Activated CD8-positive, alpha-beta memory T cell treated with anti-CD3 and anti-CD28 coated beads for 36 hours (primary cell): ENCODE measurements at regions not wholly inside any gene's neighbourhood (a gene's known extent, or its start where the extent isn't known, plus 50 kb on each side); places are given as distances from the start of the nearest gene placed in this dataset.

Source experiments
- CTCF ChIA-PET: fragments of 350-600 bp; sonication (Branson Sonifier 250); formaldehyde crosslinking; loops from one replicate; lab custom pipeline; 2021; ENCODE audit warnings: antibody characterized with exemption; lab: Charles Lee
- POLR2A ChIA-PET: fragments of 350-600 bp; sonication (Branson Sonifier 250); formaldehyde crosslinking; loops from one replicate; lab custom pipeline; 2021; ENCODE audit warnings: antibody characterized with exemption; lab: Charles Lee

GRCh38 chr20:22507240-22507961 lies 77.0 kb downstream of the FOXA2 start:
- CTCF ChIA-PET: no interaction called here
- POLR2A ChIA-PET: no interaction called here

DNA sequence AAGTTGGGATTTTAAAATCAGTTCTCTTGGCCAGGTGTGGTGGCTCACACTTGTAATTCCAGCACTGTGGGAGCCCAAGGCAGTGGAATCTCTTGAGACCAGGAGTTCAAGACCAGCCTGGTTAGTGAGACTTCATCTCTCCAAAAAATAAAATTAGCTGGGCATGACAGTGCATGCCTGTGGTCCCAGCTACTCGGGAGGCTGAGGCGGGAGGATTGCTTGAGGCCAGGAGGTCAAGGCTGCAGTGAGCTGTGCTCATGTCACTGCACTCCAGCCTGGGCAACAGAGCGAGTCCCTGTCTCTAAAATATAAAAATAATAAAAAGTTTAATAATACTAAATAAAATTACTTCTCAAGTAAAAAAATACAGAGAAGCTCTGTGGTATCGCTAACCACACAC lies 77.5 kb downstream of the FOXA2 start:
- CTCF ChIA-PET: no interaction called here
- POLR2A ChIA-PET: no interaction called here

GRCh38 chr20:22504829-22505377 lies 79.5 kb downstream of the FOXA2 start:
- CTCF ChIA-PET: interaction anchor here (0.6 kb wide), 1 partner anchor 31 kb away, joined by 3 read pairs; no protein-coding TSS in a partner anchor
- POLR2A ChIA-PET: no interaction called here

DNA sequence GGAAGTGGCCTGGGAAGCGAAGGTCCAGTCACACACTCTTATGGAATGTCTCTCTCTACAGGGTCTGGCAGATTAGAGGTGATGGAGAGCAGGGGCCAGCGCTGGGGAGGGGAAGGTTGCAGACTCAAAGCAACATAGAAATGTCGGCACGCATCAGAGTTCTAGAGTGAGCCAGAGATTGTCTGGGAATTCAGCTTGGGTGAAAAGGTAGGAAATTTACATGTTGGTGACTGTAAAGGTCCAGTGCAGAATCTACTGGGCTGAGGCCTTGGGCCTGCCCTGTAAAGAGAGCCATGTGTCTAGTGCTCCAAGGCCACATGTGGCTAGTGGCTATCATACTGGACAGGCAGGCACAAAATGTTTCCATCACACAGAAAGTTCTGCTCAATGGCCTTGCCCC lies 80.8 kb downstream of the FOXA2 start:
- CTCF ChIA-PET: no interaction called here
- POLR2A ChIA-PET: no interaction called here

- ChIA-PET POLR2A (no interaction called here), CTCF (no interaction called here)
Measured at GRCh38 chr20:22502731-22503191, 81.6 kb downstream of the FOXA2 start.

DNA sequence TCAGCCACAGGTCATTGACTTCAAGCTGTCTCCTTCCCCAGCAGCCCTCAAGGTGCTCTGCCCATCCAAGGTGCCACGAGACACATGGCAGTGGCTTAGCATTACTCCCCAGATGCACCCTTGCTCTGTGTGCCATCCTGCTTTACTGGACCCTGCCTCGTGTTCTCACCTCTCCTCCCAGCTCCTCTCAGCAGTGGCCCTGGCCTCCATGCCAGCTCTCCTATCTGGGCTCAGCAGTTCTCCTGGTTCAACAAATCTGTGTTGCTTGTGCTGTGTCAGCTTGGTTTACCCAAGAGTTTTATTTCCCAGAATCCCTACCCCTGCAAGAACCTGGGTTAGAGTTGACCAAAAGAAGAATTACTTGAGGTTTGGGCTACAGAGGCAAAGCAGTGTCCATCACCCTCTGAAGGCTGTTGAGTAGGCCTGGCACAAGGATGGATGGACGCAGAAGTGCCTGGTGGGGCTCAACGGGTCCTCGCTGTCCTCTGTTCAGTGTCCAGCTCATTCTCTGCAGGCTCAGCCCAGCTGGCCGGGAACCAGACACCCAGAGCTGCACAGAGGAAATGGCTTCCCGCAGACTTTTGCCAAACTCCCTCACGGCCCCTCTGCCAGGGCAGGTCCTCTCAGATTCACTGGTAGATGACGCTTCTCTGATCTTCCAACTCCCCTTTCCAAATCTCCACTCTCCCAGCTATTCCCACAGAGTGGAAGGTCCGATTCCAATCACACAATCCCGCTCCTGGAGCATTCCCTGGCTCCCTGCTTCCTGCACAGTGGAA lies 82.6 kb downstream of the FOXA2 start:
- ChIA-PET CTCF (no interaction called here), POLR2A (no interaction called here)

DNA sequence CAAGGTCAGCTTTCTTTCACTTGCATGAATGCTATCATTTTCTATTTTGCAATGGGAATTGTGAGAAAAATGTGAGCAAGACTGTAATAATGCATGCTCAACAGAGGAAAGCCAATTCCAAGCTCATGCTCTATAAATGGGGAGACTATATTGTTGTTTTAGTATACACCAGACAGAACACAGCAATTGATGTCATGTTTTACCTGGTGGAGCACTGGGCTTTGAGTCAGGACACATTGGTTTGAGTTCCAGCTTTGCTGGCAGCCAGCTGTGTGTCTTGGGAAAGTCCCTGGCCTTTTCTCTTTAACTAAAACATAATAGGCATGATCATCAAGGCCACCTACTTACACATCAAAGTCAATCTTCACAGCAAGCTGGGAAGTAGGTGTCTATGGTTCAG lies 83.3 kb downstream of the FOXA2 start:
- POLR2A ChIA-PET: no interaction called here

DNA sequence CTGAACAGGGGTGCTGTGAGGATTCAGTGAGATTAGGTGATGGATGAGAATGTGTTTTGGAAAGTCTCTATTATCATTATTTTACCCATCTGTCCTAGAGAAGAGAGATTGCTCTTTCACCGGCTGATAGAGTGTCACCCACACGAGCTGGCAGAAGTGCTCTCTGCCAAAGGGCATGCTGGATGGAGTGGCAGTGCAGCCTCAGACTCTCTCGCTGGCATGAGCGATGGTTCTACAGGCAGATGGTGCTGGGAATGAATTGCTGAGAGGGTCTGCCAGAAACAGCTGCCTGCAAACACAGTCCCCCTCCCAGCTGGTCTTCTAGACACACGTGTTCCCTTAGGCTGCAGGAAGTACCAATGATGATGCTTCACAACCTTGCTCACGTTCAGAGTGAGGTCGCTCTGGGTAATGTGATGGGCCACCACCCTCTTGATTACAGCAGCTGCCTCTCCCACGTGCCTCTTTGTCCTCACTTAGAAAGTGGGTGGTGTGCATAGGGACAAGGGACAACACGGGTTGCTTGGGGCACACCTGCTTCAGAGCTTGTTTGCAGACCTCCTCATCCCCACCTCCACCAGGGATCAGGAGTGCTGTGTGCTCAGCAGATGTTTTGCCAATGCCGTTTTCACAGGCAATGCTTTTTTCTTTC lies 84.7 kb downstream of the FOXA2 start:
- POLR2A ChIA-PET: no interaction called here
- CTCF ChIA-PET: no interaction called here

More for the DNA sequence above, 83.3 kb downstream of the FOXA2 start:
- CTCF ChIA-PET: no interaction called here

GRCh38 chr20:22496817-22497216 lies 87.6 kb downstream of the FOXA2 start:
- ChIA-PET POLR2A (no interaction called here), CTCF (no interaction called here)

DNA sequence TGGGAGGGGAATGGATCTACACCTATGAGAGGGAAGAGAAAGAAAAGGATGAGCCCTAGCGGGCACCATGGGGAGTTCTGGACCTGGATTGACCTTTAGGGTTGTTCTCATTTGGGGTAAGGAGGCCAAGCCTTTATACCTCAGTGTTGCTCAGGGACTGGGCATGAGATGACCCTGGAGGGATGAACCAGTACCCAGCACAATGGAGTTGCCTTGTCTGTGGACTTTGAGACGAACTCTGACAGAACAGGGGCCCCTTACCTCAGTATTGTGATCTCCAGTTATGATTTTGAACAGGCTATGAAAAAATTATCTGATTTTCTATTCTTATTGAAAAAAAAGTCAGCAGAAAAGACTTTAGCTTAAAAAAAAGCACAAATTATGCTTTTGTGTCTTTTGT lies 88.6 kb downstream of the FOXA2 start:
- ChIA-PET CTCF (no interaction called here), POLR2A (no interaction called here)

- ChIA-PET CTCF (no interaction called here), POLR2A (no interaction called here)
Measured at GRCh38 chr20:22495172-22495571, 89.2 kb downstream of the FOXA2 start.

GRCh38 chr20:22492497-22492896 lies 91.9 kb downstream of the FOXA2 start:
- POLR2A ChIA-PET: no interaction called here
- CTCF ChIA-PET: no interaction called here

- ChIA-PET CTCF (no interaction called here), POLR2A (no interaction called here)
Measured at GRCh38 chr20:22491194-22491505, 93.2 kb downstream of the FOXA2 start.

DNA sequence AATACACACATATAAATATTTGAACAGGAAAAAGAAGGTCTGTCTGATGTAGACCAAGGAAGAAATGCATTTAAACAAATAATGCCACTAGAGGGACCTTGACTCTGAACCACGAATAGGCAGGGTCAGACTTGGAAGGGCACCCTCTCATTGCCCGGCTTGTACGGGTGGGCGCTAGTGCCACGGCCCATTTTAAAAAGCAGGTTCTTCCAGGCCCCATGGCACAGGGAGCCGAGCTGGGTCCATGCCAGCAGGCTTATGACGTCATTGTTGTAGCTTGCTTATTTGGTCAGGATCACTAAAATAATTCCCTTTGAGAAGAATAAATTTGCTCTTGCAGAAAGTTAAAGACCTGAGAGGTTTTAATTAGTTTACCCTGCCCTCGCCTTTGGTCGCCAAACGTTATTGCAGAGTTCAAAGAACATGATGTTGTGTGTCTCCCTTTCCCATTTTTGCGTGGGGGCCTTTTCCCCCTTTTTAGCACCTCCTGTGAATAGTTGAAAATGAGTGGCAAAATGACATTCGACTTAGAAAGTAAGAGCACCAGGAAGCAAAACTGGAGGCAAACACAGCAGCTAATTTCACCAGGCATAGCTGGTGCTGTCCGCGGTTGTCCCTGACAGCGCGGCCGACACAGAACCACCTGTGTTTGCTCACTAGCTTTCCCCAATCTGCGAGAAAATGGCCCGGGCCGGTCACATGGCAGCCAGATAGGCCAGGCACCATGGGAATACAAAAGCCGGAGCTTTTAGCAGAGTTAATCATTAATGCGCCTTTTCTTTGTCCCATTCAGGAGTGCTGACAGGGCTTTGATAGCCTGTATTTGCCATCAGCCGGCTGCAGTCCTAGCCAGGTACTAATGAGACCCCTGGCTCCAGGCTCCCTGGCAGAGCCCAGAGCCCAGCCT lies 93.8 kb downstream of the FOXA2 start:
- CTCF ChIA-PET: no interaction called here
- POLR2A ChIA-PET: no interaction called here

- CTCF ChIA-PET: no interaction called here
- POLR2A ChIA-PET: no interaction called here
Measured at GRCh38 chr20:22489626-22490286, 94.6 kb downstream of the FOXA2 start.

DNA sequence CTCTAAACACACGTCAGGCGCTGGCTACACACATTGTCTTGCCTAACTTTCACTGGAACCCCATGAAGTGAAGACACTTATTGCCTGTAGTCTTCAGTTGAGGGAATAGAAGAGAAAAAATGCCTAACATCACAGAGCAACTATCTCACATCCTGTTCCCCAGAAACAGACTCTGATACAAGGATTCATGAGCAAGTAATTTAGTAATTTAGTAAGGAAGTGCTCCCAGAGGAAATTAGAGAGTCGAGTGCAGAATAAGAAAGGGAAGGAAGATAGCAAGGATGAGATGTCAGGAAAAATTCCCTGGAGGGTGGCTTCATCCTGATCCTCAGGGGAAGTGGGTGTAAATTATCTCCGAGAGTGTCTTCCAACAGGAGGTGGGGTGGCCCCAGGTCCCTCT lies 104.0 kb downstream of the FOXA2 start:
- ChIA-PET CTCF (no interaction called here), POLR2A (no interaction called here)

GRCh38 chr20:22475662-22476061 lies 108.7 kb downstream of the FOXA2 start:
- CTCF ChIA-PET: no interaction called here
- POLR2A ChIA-PET: no interaction called here

- CTCF ChIA-PET: no interaction called here
- POLR2A ChIA-PET: no interaction called here
Measured at GRCh38 chr20:22474224-22474623, 110.1 kb downstream of the FOXA2 start.

- POLR2A ChIA-PET: no interaction called here
Measured at GRCh38 chr20:22473293-22473692, 111.1 kb downstream of the FOXA2 start.

More at GRCh38 chr20:22473293-22473692, 111.1 kb downstream of the FOXA2 start:
- CTCF ChIA-PET: no interaction called here
